NCI-H345 treated with DMSO at 0.1 percent for 48 hours (cell line): ENCODE measurements at regions not wholly inside any gene's neighbourhood (a gene's known extent, or its start where the extent isn't known, plus 50 kb on each side); places are given as distances from the start of the nearest gene placed in this dataset.
A peak's percentile ranks its signal among the peaks of the same experiment; 100 is the strongest.

Source experiments
- DNase-seq: peaks from one replicate; lab custom pipeline; 2025; ENCODE audit not compliant: unreplicated experiment; lab: John Stamatoyannopoulos, UW

DNA sequence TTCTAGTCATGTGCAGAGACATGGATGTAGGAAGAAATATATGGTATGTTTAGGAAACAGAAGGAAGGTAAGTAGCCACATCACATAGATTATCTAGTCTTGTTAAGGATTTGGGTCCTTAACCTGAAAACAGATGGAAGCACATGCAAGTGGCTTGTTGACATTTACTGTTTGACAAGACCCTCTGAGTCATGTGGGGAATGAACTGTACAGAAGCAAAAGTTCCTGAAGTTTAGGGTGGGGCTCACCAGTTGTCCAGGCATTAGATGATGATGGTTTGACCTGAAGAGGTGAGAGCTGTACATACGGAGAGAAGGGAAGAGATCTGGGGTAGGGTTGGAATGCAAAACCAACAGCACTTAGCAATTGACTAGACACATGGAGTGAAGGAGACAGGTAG lies 281.1 kb upstream of the GRIP1 start:
- DNase-seq: no peak

DNA sequence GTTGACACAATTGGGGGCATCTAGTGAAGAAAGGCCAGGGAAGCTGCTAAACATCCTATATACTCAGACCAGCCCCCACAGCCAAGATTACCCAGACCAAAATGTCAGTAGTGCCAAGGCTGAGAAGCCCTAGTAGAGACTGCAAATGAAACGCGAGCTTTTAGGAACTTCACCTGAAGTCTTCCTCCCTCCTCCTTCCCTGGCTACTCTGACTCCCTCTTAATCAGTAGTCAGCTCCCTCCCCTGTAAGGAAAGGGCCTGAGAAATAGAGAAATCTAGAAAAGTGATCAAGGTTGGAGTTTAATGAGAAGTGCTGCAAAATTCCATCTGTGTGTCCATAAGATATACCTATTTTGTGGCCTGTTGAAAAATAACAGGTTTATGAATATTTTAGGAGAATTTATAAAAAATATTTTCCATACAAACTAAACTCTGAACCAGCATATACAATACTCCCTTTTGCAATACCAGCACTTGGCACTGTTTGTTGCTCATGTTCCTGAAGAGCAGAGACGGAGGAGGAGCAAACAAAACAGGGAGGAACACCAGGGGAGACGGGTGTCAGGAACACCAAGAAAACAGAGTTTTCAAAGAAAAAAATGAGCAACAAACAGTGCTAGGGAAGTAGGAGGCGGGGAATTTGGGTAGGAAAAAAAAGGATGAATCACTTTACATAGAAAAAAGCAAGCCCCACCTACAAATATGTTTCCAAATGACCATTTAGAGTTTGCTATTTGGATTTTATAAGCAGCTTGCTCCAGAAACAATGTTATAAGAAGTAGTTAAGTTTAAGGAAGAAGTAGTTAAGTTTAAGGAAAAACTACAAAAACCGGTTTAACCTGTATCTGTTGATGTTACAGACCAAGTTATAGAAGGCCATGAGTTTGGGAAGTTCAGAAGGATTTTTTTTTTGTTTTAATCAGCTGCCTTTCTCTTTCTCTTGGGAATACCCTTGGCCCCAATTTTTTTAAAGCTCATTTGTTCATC lies 282.1 kb upstream of the GRIP1 start:
- no peak for DNase-seq

GRCh38 chr12:66962290-66962689 lies 283.4 kb upstream of the GRIP1 start:
- no peak for DNase-seq

DNA sequence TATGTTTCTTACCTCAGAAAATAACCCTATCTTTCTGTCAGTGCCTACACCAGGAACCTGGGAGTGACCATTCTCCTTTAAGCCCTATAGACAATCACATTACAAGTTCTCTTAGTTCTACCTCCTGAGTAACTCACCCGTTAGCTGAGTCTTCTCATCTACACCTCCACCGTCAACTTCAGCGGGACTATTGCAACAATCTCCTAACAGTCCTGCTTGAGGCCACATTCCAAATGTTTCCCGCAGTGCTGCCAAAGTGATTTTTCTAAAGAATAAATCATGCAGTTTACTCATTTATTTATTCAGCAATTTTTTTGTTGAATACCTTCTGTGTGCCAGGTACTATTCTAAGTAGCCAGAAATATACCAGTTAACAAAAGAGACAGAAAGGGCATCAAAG lies 285.0 kb upstream of the GRIP1 start:
- no peak for DNase-seq

GRCh38 chr12:66964629-66965028 lies 285.8 kb upstream of the GRIP1 start:
- DNase-seq: no peak

DNA sequence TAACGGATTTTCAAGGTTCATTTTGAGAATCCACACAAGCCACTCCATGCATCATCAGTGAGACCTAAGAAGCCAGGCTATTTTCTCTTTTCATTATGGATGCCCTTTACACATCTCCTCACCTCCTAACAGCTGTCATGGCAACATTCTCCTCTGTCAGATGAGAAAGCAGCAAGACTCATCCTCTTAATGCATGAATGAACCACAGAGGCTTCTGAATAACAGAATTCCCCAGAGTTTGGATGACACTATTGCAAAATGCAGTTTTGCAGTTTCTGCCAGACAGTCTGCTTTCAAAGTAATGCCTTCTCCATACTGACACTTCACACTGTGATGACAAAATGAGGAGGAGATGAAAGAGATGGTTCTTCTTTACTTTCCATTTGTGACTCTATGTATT lies 286.7 kb upstream of the GRIP1 start:
- DNase-seq: no peak

GRCh38 chr12:66971816-66972215 lies 292.9 kb upstream of the GRIP1 start:
- DNase-seq: no peak

GRCh38 chr12:66976526-66976925 lies 292.6 kb upstream of the CAND1 start:
- no peak for DNase-seq

- no peak for DNase-seq
Observed at GRCh38 chr12:66978802-66979201, 290.4 kb upstream of the CAND1 start.

- no peak for DNase-seq
Observed at GRCh38 chr12:66979251-66979650, 289.9 kb upstream of the CAND1 start.

DNA sequence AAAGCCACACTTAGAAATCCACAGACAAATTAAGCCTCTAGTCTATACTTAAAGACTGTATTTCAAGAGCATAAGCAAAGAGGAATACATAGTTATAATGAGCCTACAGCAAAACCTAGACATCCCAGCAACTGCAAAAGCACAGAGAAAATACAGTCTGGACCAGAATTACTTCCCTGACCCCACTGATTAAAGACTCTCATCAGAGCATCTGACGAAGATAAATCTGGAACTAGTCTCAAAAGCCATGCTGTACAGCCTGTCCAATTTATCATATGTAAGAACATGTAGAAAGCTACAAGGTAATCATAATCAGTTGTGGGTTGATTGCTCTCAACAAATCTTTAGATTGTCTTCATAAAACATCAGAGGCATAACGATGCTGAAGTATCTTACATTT lies 285.1 kb upstream of the CAND1 start:
- no peak for DNase-seq

GRCh38 chr12:66984962-66985361 lies 284.2 kb upstream of the CAND1 start:
- DNase-seq: no peak

GRCh38 chr12:66999141-66999540 lies 270.0 kb upstream of the CAND1 start:
- no peak for DNase-seq

- no peak for DNase-seq
Observed at GRCh38 chr12:67001251-67001650, 267.9 kb upstream of the CAND1 start.

GRCh38 chr12:67002720-67003119 lies 266.4 kb upstream of the CAND1 start:
- no peak for DNase-seq

DNA sequence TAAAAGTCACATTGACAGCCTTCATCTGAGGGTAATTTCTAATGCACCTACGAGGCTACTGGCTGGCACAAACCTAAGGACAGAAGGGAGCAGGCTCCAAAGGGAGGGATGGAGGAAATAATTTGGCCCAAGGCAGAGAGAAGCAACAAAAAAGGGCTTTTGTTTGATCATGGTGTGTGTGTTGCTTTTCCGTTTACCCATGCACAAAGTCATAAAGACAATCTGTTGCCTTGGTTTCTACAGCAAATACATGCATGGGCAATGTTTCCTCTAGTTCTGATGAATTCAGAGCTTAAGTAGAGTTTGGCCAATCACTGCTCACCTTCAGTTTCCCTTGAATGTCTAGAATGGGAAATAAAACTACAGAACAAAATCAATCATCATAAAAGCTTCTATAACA lies 262.5 kb upstream of the CAND1 start:
- no peak for DNase-seq

DNA sequence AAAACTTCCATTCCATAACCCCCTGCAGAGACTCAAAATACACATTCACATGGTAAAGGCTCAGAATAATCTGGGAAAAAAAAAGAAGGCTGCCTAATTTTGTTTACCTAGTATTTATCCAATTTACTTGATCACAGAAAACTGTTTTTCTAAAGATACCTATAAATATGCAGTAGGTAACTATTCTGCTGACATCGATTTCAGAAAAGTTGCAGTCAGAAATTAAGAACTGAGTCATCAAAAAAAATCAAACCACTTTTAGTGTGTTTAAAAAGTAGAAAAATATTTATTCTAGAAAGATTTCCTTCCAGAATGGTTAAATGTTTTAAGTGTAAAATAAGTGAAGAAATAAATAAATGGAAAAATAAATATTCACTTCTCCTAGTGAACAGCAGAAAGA lies 254.5 kb upstream of the CAND1 start:
- DNase-seq: no peak

- no peak for DNase-seq
Observed at GRCh38 chr12:67018105-67018504, 251.1 kb upstream of the CAND1 start.

GRCh38 chr12:67019070-67019469 lies 250.1 kb upstream of the CAND1 start:
- DNase-seq: no peak

- DNase-seq: peak; percentile 31
Observed at GRCh38 chr12:67025543-67026114, 243.5 kb upstream of the CAND1 start.

DNA sequence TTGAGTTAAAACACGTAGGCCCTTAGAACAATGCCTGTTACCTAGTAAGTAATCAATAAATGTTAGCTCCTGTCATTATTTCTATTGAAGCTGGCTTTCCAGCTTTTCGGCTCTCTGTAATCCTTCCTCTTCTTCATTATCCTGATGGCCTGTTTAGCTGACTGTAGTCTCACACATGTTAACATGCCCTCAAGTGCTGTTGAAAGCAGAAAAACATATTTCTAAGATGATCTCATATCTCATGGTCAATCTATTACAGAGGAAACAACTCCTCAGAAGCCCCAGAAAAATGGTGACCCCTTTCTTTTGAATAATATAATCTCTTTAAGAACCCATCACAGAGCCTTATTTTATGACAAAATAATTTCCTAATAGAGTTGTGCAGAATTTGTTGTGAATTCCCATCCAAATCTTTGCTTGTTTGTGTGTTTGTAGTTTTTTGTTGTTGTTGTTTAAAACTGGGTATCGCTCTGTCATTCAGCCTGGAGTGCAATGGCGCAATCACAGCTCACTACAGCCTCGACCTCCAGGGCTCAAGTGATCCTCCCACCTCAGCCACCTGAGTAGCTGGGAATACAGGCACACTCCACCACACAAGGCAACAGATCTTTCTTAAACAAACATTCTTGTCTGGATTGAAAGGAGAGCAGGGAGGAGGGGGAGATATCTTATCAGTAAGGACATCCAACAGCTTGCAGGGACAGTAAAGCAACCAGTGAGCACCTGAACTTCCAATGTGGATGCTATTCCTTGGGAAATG lies 242.5 kb upstream of the CAND1 start:
- DNase-seq: no peak

GRCh38 chr12:67028529-67028928 lies 240.6 kb upstream of the CAND1 start:
- no peak for DNase-seq
